ENCODE measurements at regions not wholly inside any gene's neighbourhood (a gene's known extent, or its start where the extent isn't known, plus 50 kb on each side); places are given as distances from the start of the nearest gene placed in this dataset.
"Not testable (repeated sequence)": the region's sequence is repeated elsewhere in the genome, so short reads cannot be mapped to it uniquely, and the experiment has no call there.

GRCh38 chr1:187744665-187745064 is 915.9 kb downstream of the PLA2G4A start:
- no peak for DNase-seq

GRCh38 chr1:187755536-187755935 is 926.8 kb downstream of the PLA2G4A start:
- no peak for DNase-seq

GRCh38 chr1:187756684-187757083 is 927.9 kb downstream of the PLA2G4A start:
- not testable (repeated sequence) for DNase-seq

GRCh38 chr1:187759825-187760333 is 931.1 kb downstream of the PLA2G4A start:
- DNase-seq = no peak

- DNase-seq = no peak
Measured at GRCh38 chr1:187762118-187762517, 933.4 kb downstream of the PLA2G4A start.

- no peak for DNase-seq
Measured at GRCh38 chr1:187763465-187763864, 934.7 kb downstream of the PLA2G4A start.

GRCh38 chr1:187763976-187764375 is 935.2 kb downstream of the PLA2G4A start:
- no peak for DNase-seq

- DNase-seq = no peak
Measured at GRCh38 chr1:187771396-187771795, 942.6 kb downstream of the PLA2G4A start.

- DNase-seq = no peak
Measured at GRCh38 chr1:187773168-187773567, 944.4 kb downstream of the PLA2G4A start.

- DNase-seq = no peak
Measured at GRCh38 chr1:187787736-187788135, 959.0 kb downstream of the PLA2G4A start.

GRCh38 chr1:187788718-187789117 is 960.0 kb downstream of the PLA2G4A start:
- no peak for DNase-seq

GRCh38 chr1:187790724-187791123 is 962.0 kb downstream of the PLA2G4A start:
- DNase-seq = no peak

- no peak for DNase-seq
Measured at GRCh38 chr1:187794561-187794960, 965.8 kb downstream of the PLA2G4A start.

- no peak for DNase-seq
Measured at GRCh38 chr1:187809549-187809948, 980.8 kb downstream of the PLA2G4A start.

- no peak for DNase-seq
Measured at GRCh38 chr1:187816646-187817045, 987.9 kb downstream of the PLA2G4A start.

- DNase-seq = no peak
Measured at GRCh38 chr1:187817782-187818181, 989.0 kb downstream of the PLA2G4A start.

GRCh38 chr1:187819086-187819485 is 990.3 kb downstream of the PLA2G4A start:
- DNase-seq = no peak

- no peak for DNase-seq
Measured at GRCh38 chr1:187836557-187836956, 1007.8 kb downstream of the PLA2G4A start.

- DNase-seq = no peak
Measured at GRCh38 chr1:187837787-187838186, 1009.0 kb downstream of the PLA2G4A start.

GRCh38 chr1:187838335-187839293 is 1009.9 kb downstream of the PLA2G4A start:
- no peak for DNase-seq

GRCh38 chr1:187839873-187840272 is 1011.1 kb downstream of the PLA2G4A start:
- no peak for DNase-seq

GRCh38 chr1:187840557-187840956 is 1011.8 kb downstream of the PLA2G4A start:
- DNase-seq = no peak

GRCh38 chr1:187842406-187843165 is 1013.8 kb downstream of the PLA2G4A start:
- DNase-seq = no peak

GRCh38 chr1:187844313-187844712 is 1015.6 kb downstream of the PLA2G4A start:
- DNase-seq = no peak
